ENCODE measurements at regions not wholly inside any gene's neighbourhood (a gene's known extent, or its start where the extent isn't known, plus 50 kb on each side); places are given as distances from the start of the nearest gene placed in this dataset.
"Not testable (repeated sequence)": the region's sequence is repeated elsewhere in the genome, so short reads cannot be mapped to it uniquely, and the experiment has no call there.

DNA sequence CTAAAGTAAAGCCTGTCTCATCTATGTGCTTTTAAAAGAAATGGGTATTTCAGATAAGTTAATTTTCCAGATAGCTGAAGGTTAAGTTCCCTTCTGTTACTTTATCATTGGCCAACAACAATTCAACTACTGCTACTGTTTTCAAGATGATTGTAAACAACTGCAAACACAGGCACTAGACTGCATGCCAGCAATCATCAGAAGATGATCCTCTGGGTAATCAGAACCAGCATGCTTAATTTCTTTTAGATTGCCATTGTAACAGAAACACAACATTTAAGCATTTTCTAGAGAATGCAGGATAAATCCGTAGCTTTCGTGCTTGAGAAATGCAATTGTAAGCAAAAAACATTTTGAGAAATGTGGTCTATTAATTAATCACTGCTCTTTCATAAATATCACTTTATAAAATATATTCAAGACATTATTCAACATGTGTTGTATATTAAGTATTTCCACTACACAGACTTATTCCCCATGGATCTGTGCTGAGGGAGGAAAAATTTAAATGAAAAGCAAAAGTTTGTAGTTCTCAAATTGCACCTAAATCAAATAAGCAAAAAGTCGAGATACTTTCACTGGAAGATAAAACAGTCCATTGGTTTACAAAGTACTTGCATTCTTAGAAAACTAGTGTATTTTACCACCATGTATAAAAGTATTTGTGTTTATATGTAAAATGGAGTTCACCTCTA lies 133.7 kb downstream of the ATL2 start:
- TF ChIP-seq, protein P1, sequence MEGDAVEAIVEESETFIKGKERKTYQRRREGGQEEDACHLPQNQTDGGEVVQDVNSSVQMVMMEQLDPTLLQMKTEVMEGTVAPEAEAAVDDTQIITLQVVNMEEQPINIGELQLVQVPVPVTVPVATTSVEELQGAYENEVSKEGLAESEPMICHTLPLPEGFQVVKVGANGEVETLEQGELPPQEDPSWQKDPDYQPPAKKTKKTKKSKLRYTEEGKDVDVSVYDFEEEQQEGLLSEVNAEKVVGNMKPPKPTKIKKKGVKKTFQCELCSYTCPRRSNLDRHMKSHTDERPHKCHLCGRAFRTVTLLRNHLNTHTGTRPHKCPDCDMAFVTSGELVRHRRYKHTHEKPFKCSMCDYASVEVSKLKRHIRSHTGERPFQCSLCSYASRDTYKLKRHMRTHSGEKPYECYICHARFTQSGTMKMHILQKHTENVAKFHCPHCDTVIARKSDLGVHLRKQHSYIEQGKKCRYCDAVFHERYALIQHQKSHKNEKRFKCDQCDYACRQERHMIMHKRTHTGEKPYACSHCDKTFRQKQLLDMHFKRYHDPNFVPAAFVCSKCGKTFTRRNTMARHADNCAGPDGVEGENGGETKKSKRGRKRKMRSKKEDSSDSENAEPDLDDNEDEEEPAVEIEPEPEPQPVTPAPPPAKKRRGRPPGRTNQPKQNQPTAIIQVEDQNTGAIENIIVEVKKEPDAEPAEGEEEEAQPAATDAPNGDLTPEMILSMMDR (IDR thresholded peaks at IDR 0.05; ENCODE audit: poor library complexity, severe bottlenecking), result no peak
- no peak for TF ChIP-seq SMC3 (conservative IDR thresholded peaks at IDR 0.05; ENCODE audit: poor library complexity)
- no peak for TF ChIP-seq TAF1 (IDR thresholded peaks at IDR 0.05; ENCODE audit: low read depth)
- no peak for TF ChIP-seq RAD21 (conservative IDR thresholded peaks at IDR 0.05)
- no peak for TF ChIP-seq EP300 (conservative IDR thresholded peaks at IDR 0.05; ENCODE audit: poor library complexity, severe bottlenecking)
- no peak for TF ChIP-seq MXI1 (conservative IDR thresholded peaks at IDR 0.05; ENCODE audit: poor library complexity, severe bottlenecking)
- TF ChIP-seq, protein P2, sequence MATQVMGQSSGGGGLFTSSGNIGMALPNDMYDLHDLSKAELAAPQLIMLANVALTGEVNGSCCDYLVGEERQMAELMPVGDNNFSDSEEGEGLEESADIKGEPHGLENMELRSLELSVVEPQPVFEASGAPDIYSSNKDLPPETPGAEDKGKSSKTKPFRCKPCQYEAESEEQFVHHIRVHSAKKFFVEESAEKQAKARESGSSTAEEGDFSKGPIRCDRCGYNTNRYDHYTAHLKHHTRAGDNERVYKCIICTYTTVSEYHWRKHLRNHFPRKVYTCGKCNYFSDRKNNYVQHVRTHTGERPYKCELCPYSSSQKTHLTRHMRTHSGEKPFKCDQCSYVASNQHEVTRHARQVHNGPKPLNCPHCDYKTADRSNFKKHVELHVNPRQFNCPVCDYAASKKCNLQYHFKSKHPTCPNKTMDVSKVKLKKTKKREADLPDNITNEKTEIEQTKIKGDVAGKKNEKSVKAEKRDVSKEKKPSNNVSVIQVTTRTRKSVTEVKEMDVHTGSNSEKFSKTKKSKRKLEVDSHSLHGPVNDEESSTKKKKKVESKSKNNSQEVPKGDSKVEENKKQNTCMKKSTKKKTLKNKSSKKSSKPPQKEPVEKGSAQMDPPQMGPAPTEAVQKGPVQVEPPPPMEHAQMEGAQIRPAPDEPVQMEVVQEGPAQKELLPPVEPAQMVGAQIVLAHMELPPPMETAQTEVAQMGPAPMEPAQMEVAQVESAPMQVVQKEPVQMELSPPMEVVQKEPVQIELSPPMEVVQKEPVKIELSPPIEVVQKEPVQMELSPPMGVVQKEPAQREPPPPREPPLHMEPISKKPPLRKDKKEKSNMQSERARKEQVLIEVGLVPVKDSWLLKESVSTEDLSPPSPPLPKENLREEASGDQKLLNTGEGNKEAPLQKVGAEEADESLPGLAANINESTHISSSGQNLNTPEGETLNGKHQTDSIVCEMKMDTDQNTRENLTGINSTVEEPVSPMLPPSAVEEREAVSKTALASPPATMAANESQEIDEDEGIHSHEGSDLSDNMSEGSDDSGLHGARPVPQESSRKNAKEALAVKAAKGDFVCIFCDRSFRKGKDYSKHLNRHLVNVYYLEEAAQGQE (IDR thresholded peaks at IDR 0.05; ENCODE audit: borderline replicate concordance), result no peak
- H3K36me3 ChIP-seq (ENCODE audit: insufficient read depth, low read length), result no peaks in the 10 kb centered on the region
- no peaks in the 10 kb centered on the region for H4K20me1 ChIP-seq (ENCODE audit: insufficient read depth)
- no peaks in the 10 kb centered on the region for H3K9me2 ChIP-seq (ENCODE audit: insufficient read depth, low read length)
- no peak overlapping the region for H2AFZ ChIP-seq (ENCODE audit: low read depth, low read length)
- no peak overlapping the region for H3K9ac ChIP-seq (ENCODE audit: low read length)
- H3K9me3 ChIP-seq (ENCODE audit: low read length), result no peaks in the 10 kb centered on the region
- no peak overlapping the region for H3K4me2 ChIP-seq (ENCODE audit: low read length)
- no peak overlapping the region for H3K4me3 ChIP-seq (ENCODE audit: low read length)
- H3F3A ChIP-seq (ENCODE audit: insufficient read depth, low read length, poor library complexity, severe bottlenecking), result no peaks in the 10 kb centered on the region
- H3K27me3 ChIP-seq (ENCODE audit: insufficient read depth, low read depth, low read length), result no peaks in the 10 kb centered on the region
- no peaks in the 10 kb centered on the region for H3K79me2 ChIP-seq (replicated peaks; ENCODE audit: insufficient read depth, low read length)
- no peak overlapping the region for H3K27ac ChIP-seq (ENCODE audit: low read length)

DNA sequence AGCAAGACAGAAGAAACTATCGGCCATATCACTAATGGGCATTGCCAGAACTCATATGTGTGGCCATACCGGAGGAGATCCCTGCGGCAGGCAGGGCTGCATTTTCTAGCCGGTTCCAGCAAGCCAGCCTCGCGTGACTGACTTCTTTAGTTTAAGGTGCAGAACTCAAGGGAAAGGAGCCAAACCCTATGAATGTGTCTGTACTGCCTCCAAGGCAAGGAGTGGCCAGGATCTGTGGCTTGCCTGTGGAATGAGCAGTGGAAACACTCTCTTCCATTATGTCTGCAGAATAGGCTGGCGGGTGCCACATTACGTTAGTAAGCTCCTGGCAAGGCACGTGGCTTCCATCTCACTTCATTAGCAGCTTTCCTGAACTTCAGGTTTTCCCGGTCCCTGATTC lies 137.6 kb downstream of the ATL2 start:
- Histone ChIP-seq H3K27ac (ENCODE audit: low read length) (no peak overlapping the region), H3K27me3 (ENCODE audit: insufficient read depth, low read depth, low read length) (no peaks in the 10 kb centered on the region), H3K4me2 (ENCODE audit: low read length) (no peak overlapping the region), H3K36me3 (ENCODE audit: insufficient read depth, low read length) (no peaks in the 10 kb centered on the region), H2AFZ (ENCODE audit: low read depth, low read length) (no peak overlapping the region), H3K9ac (ENCODE audit: low read length) (no peak overlapping the region), H3K79me2 (replicated peaks; ENCODE audit: insufficient read depth, low read length) (no peaks in the 10 kb centered on the region), H3K9me3 (ENCODE audit: low read length) (no peaks in the 10 kb centered on the region), H4K20me1 (ENCODE audit: insufficient read depth) (no peaks in the 10 kb centered on the region), H3K4me3 (ENCODE audit: low read length) (no peak overlapping the region), H3K9me2 (ENCODE audit: insufficient read depth, low read length) (no peaks in the 10 kb centered on the region), H3F3A (ENCODE audit: insufficient read depth, low read length, poor library complexity, severe bottlenecking) (no peaks in the 10 kb centered on the region)
- TF ChIP-seq TAF1 (IDR thresholded peaks at IDR 0.05; ENCODE audit: low read depth) (no peak), RAD21 (conservative IDR thresholded peaks at IDR 0.05) (no peak), EP300 (conservative IDR thresholded peaks at IDR 0.05; ENCODE audit: poor library complexity, severe bottlenecking) (no peak), POLR2AphosphoS5 (IDR thresholded peaks at IDR 0.05) (no peak), SMC3 (conservative IDR thresholded peaks at IDR 0.05; ENCODE audit: poor library complexity) (no peak), EZH2 (IDR thresholded peaks at IDR 0.05; ENCODE audit: borderline replicate concordance, insufficient read depth, low read length, poor library complexity, severe bottlenecking) (no peak), MXI1 (conservative IDR thresholded peaks at IDR 0.05; ENCODE audit: poor library complexity, severe bottlenecking) (no peak)
- TF ChIP-seq, protein P1 (IDR thresholded peaks at IDR 0.05; ENCODE audit: poor library complexity, severe bottlenecking), result no peak
- TF ChIP-seq, protein P2 (IDR thresholded peaks at IDR 0.05; ENCODE audit: borderline replicate concordance), result no peak

DNA sequence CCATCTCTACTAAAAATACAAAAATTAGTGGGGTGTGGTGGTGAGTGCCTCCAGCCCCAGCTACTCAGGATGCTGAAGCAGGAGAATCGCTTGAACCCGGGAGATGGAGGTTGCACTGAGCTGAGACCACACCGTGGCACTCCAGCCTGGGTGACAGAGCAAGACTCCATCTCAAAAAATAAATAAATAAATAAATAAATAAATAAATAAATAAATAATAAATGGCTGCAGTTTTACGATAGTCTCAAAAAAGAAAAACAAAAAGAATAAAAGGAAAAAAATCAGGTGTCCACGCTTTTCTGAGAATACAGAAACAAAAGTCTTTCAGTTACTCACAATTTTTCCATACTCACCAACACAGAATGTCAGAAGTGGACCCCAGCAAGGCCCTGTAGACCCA lies 138.4 kb downstream of the ATL2 start:
- not testable (repeated sequence) for H3K9ac ChIP-seq (ENCODE audit: low read length); H3K4me3 ChIP-seq (ENCODE audit: low read length); H4K20me1 ChIP-seq (ENCODE audit: insufficient read depth); H3K79me2 ChIP-seq (replicated peaks; ENCODE audit: insufficient read depth, low read length); H3K4me2 ChIP-seq (ENCODE audit: low read length); H3K27me3 ChIP-seq (ENCODE audit: insufficient read depth, low read depth, low read length); H3K36me3 ChIP-seq (ENCODE audit: insufficient read depth, low read length); H2AFZ ChIP-seq (ENCODE audit: low read depth, low read length); H3F3A ChIP-seq (ENCODE audit: insufficient read depth, low read length, poor library complexity, severe bottlenecking); H3K9me3 ChIP-seq (ENCODE audit: low read length); H3K9me2 ChIP-seq (ENCODE audit: insufficient read depth, low read length); H3K27ac ChIP-seq (ENCODE audit: low read length)
